AG04450 (cell line): ENCODE measurements at regions not wholly inside any gene's neighbourhood (a gene's known extent, or its start where the extent isn't known, plus 50 kb on each side); places are given as distances from the start of the nearest gene placed in this dataset.

Source experiments
- CTCF ChIA-PET: fragments of 300-600, 350-600 bp; formaldehyde crosslinking; extraction: SDS; loops from one replicate; lab custom pipeline; 2022; ENCODE audit warnings: antibody characterized with exemption, inconsistent platforms; lab: Charles Lee
- POLR2A ChIA-PET: fragments of 350-600 bp; formaldehyde crosslinking; extraction: SDS; loops from one replicate; lab custom pipeline; 2021; ENCODE audit warnings: antibody characterized with exemption, inconsistent platforms; lab: Yijun Ruan, JAX
- DNase-seq: peaks from one replicate; pipeline ENCODE4 v3.0.0-alpha.2; 2011; ENCODE audit warnings: low read depth, low spot score
- H3K27ac ChIP-seq: one replicate; pipeline ENCODE4 v1.5.1; 2012; ENCODE audit warnings: low read depth, low read length, control low read depth
- H3K27me3 ChIP-seq: one replicate; pipeline ENCODE4 v1.6.0; 2012; ENCODE audit warnings: low read length; ENCODE audit not compliant: control insufficient read depth, insufficient read depth
- H3K4me3 ChIP-seq: 2 replicates; pipeline ENCODE4 v1.5.1; 2011; ENCODE audit warnings: mild to moderate bottlenecking, low read depth, low read length, control low read depth
- H3K9me3 ChIP-seq: 2 replicates; pipeline ENCODE4 v1.5.1; 2012; ENCODE audit warnings: low read length; ENCODE audit not compliant: control insufficient read depth, insufficient read depth
- CTCF ChIP-seq: IDR thresholded peaks from 2 replicates; pipeline ENCODE4 v1.5.1; 2011; ENCODE audit warnings: low read depth, low read length, control low read depth, inconsistent platforms

- H3K27me3 ChIP-seq = no peaks in the 10 kb centered on the region
- ChIA-PET POLR2A (no interaction called here), CTCF (no interaction called here)
- no peak overlapping the region for H3K4me3 ChIP-seq
- H3K9me3 ChIP-seq = no peaks in the 10 kb centered on the region
- TF ChIP-seq CTCF = no peak
- no peak for DNase-seq
- H3K27ac ChIP-seq = no peak overlapping the region
Observed at GRCh38 chr16:63216696-63217423, 1180.6 kb upstream of the CDH8 start.

- H3K4me3 ChIP-seq = no peak overlapping the region
- no peak for DNase-seq
- no peak for TF ChIP-seq CTCF
- ChIA-PET POLR2A (no interaction called here), CTCF (no interaction called here)
- no peaks in the 10 kb centered on the region for H3K27me3 ChIP-seq
- no peak overlapping the region for H3K27ac ChIP-seq
- H3K9me3 ChIP-seq = peaks cover 10% of the 10 kb centered on the region
Observed at GRCh38 chr16:63201851-63202250, 1165.6 kb upstream of the CDH8 start.

GRCh38 chr16:63200940-63201339 is 1164.7 kb upstream of the CDH8 start:
- no peak for DNase-seq
- POLR2A ChIA-PET = no interaction called here
- no peaks in the 10 kb centered on the region for H3K27me3 ChIP-seq
- TF ChIP-seq CTCF = no peak
- H3K9me3 ChIP-seq = peaks cover 13% of the 10 kb centered on the region
- H3K4me3 ChIP-seq = no peak overlapping the region
- CTCF ChIA-PET = interaction anchor here (0.6 kb wide), 1 partner anchor 9 kb away, joined by 3 read pairs; no protein-coding TSS in a partner anchor
- H3K27ac ChIP-seq = no peak overlapping the region

- H3K9me3 ChIP-seq = peaks cover 12% of the 10 kb centered on the region
- no peak for TF ChIP-seq CTCF
- H3K27ac ChIP-seq = no peak overlapping the region
- no peak for DNase-seq
- CTCF ChIA-PET = no interaction called here
- no peak overlapping the region for H3K4me3 ChIP-seq
- H3K27me3 ChIP-seq = no peaks in the 10 kb centered on the region
- POLR2A ChIA-PET = no interaction called here
Observed at GRCh38 chr16:63195336-63195735, 1159.1 kb upstream of the CDH8 start.

GRCh38 chr16:63192980-63193379 is 1156.7 kb upstream of the CDH8 start:
- ChIA-PET POLR2A (no interaction called here), CTCF (no interaction called here)
- Histone ChIP-seq H3K9me3 (peaks cover 8% of the 10 kb centered on the region), H3K4me3 (no peak overlapping the region), H3K27ac (no peak overlapping the region), H3K27me3 (no peaks in the 10 kb centered on the region)
- TF ChIP-seq CTCF = no peak
- no peak for DNase-seq
